ENCODE measurements at regions not wholly inside any gene's neighbourhood (a gene's known extent, or its start where the extent isn't known, plus 50 kb on each side); places are given as distances from the start of the nearest gene placed in this dataset.
A peak's percentile ranks its signal among the peaks of the same experiment; 100 is the strongest.

DNA sequence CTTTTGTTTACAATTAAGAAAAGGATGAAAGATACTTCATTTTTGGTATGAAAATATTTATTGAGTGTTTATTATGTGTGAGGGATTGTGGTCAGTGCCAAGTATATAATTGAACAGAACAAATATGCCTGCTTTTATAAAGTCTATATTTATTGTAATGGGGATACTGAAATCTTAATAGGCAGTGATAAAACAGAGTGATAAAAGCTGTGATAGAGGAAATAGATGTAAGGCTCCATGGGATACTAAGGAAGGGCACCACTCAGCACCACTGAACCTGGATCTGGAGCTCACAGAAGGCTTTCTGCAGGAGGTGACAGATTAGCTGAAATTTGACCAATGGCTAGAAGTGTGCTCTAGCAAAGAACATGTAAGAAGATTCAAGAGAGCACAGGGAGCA lies 263.5 kb downstream of the C4orf33 start:
- Mint-ChIP-seq H3K36me3 (ENCODE audit: unreplicated experiment) (no peaks in the 10 kb centered on the region), H3K4me3 (ENCODE audit: unreplicated experiment) (no peak overlapping the region), H3K4me1 (ENCODE audit: unreplicated experiment) (peaks cover 29% of the 10 kb centered on the region), H3K27ac (ENCODE audit: unreplicated experiment) (no peak overlapping the region), H3K27me3 (ENCODE audit: unreplicated experiment) (peaks cover 16% of the 10 kb centered on the region), H3K9me3 (ENCODE audit: unreplicated experiment) (no peaks in the 10 kb centered on the region)
- no peak for DNase-seq (ENCODE audit: extremely low spot score, unreplicated experiment)
- TF ChIP-seq, protein P1, sequence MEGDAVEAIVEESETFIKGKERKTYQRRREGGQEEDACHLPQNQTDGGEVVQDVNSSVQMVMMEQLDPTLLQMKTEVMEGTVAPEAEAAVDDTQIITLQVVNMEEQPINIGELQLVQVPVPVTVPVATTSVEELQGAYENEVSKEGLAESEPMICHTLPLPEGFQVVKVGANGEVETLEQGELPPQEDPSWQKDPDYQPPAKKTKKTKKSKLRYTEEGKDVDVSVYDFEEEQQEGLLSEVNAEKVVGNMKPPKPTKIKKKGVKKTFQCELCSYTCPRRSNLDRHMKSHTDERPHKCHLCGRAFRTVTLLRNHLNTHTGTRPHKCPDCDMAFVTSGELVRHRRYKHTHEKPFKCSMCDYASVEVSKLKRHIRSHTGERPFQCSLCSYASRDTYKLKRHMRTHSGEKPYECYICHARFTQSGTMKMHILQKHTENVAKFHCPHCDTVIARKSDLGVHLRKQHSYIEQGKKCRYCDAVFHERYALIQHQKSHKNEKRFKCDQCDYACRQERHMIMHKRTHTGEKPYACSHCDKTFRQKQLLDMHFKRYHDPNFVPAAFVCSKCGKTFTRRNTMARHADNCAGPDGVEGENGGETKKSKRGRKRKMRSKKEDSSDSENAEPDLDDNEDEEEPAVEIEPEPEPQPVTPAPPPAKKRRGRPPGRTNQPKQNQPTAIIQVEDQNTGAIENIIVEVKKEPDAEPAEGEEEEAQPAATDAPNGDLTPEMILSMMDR (IDR thresholded peaks at IDR 0.05) = no peak

DNA sequence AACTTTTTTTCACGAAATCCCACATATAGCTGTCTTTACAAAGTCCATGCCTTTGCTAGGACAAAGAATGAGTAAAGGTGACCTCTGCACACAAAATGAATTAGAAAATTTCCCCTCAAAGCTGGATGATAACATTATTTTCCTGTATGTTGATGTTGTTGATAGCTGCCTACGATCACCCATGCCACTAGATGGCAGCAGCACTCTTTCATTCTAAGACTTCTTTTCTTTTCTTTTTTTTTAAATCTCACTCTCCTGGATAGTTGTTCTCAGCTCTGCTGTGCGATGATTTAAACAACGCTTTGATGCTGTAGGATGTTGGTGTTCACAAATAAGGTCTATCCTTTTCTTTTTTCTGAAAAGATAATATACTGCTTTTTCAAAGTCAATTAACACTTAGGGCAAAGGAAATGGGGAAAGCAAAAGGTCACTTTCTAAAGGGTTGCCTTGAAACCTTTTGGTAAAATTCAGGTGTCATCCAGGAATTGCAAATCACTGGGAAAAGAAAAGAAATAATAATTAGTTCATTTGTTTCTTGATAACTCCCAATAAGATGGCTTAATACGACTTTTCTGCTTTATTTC lies 266.8 kb downstream of the C4orf33 start:
- TF ChIP-seq, protein P1 (IDR thresholded peaks at IDR 0.05) = peak; percentile 92
- H3K36me3 Mint-ChIP-seq (ENCODE audit: unreplicated experiment) = no peaks in the 10 kb centered on the region
- H3K4me3 Mint-ChIP-seq (ENCODE audit: unreplicated experiment) = no peak overlapping the region
- H3K27me3 Mint-ChIP-seq (ENCODE audit: unreplicated experiment) = peaks cover 14% of the 10 kb centered on the region
- DNase-seq (ENCODE audit: extremely low spot score, unreplicated experiment) = no peak
- no peak overlapping the region for H3K27ac Mint-ChIP-seq (ENCODE audit: unreplicated experiment)
- H3K9me3 Mint-ChIP-seq (ENCODE audit: unreplicated experiment) = no peaks in the 10 kb centered on the region
- peaks cover 13% of the 10 kb centered on the region for H3K4me1 Mint-ChIP-seq (ENCODE audit: unreplicated experiment)

DNA sequence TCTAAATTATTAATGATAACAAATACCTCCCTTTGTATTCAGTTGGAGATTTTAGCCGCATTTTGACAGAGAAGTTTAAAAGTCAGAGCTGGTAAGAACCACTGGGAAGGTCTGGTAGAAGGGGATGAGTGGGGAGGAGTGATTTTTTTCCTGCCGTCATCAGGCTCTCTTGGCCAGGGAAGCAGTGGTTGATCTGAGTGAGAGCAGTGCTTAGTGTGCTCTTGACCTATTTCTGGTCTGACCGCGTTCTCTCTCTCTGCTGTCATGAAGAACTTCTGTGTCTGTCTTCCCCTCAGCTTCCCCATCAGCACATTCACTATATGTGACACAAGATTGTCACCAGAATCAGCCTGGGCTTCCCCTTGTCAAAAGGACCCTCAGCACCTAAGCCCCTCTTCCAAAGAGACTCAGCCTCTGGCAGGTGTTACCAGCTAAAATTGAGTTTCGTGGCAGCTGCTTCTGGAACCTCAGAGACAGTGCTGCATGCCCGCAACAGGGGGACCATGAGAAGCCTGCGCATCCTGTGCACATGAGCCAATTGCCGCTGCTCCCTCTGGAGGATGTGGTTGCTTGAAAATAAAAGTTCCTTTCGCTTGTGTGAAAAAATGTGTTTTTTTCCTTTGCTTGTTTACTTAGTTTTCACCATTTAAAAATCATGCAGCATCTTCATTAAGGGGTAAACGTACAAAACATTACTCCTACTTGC lies 268.9 kb downstream of the C4orf33 start:
- TF ChIP-seq, protein P1 (IDR thresholded peaks at IDR 0.05) = no peak
- no peak for DNase-seq (ENCODE audit: extremely low spot score, unreplicated experiment)
- no peak overlapping the region for H3K27ac Mint-ChIP-seq (ENCODE audit: unreplicated experiment)
- H3K4me3 Mint-ChIP-seq (ENCODE audit: unreplicated experiment) = no peak overlapping the region
- no peaks in the 10 kb centered on the region for H3K9me3 Mint-ChIP-seq (ENCODE audit: unreplicated experiment)
- H3K36me3 Mint-ChIP-seq (ENCODE audit: unreplicated experiment) = no peaks in the 10 kb centered on the region
- peaks cover 1% of the 10 kb centered on the region for H3K4me1 Mint-ChIP-seq (ENCODE audit: unreplicated experiment)
- H3K27me3 Mint-ChIP-seq (ENCODE audit: unreplicated experiment) = peaks cover 22% of the 10 kb centered on the region

DNA sequence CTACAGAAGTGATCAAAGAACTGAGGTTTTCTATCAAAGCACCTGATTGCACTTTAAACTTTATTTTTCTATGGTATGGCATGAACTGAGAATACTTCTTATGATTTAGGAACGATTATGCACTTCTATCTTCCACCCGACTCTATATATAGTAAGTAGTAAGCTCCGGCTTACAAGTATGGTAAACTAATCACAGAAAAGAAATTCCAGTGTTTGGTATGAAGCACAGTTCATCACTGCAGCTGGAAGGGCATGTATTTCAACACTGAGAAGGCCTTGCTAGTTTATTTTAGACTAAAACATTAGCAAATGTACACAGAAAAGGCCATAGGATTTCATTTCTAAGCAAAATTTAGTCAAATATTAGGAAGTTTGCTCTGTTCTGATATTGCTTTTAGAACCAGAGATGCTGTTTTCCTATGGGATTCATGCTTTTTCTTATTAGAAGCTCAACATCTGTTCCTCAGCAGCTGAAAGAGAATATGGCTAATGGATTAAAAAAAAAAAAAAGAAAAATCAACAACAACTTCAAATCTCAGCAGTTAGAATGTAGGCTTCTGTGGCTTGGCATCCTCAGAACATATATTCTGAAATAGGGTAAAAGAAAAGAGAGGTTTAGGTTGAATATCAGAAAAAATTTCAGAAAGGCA lies 273.5 kb downstream of the C4orf33 start:
- Mint-ChIP-seq H3K9me3 (ENCODE audit: unreplicated experiment) (no peaks in the 10 kb centered on the region), H3K4me1 (ENCODE audit: unreplicated experiment) (peaks cover 10% of the 10 kb centered on the region), H3K36me3 (ENCODE audit: unreplicated experiment) (no peaks in the 10 kb centered on the region), H3K4me3 (ENCODE audit: unreplicated experiment) (no peak overlapping the region), H3K27ac (ENCODE audit: unreplicated experiment) (no peak overlapping the region), H3K27me3 (ENCODE audit: unreplicated experiment) (peaks cover 24% of the 10 kb centered on the region)
- TF ChIP-seq, protein P1 (IDR thresholded peaks at IDR 0.05) = no peak
- no peak for DNase-seq (ENCODE audit: extremely low spot score, unreplicated experiment)

DNA sequence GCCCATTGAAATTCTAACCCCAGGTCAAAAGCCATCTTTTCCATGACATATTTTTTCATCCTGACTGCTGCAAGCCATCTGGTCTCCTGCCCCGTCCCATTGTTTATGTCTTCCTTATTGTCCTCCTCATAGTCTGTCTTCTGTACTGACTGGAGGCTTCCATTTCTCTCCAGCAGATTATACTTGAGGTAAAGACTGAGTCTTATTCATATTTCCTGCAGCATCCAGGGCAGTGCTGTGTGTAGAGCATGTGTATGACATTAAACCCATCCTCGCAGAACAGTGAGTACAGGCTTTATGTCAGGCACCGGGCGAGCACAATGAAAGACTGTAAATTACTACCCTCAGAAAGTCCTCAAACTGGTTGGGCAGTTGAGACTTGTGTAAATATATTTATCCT lies 275.1 kb downstream of the C4orf33 start:
- H3K4me3 Mint-ChIP-seq (ENCODE audit: unreplicated experiment) = no peak overlapping the region
- H3K27ac Mint-ChIP-seq (ENCODE audit: unreplicated experiment) = peak overlapping the region; percentile 17
- H3K36me3 Mint-ChIP-seq (ENCODE audit: unreplicated experiment) = no peaks in the 10 kb centered on the region
- peaks cover 10% of the 10 kb centered on the region for H3K4me1 Mint-ChIP-seq (ENCODE audit: unreplicated experiment)
- DNase-seq (ENCODE audit: extremely low spot score, unreplicated experiment) = no peak
- no peaks in the 10 kb centered on the region for H3K9me3 Mint-ChIP-seq (ENCODE audit: unreplicated experiment)
- H3K27me3 Mint-ChIP-seq (ENCODE audit: unreplicated experiment) = peaks cover 22% of the 10 kb centered on the region
- TF ChIP-seq, protein P1 (IDR thresholded peaks at IDR 0.05) = no peak
